Tibial nerve (tissue), 4 donors: ENCODE measurements at regions not wholly inside any gene's neighbourhood (a gene's known extent, or its start where the extent isn't known, plus 50 kb on each side); places are given as distances from the start of the nearest gene placed in this dataset.

Experiments
- DNase-seq, 2 donors: peaks; one replicate each; pipeline ENCODE4 v3.0.0-alpha.2; 2019; ENCODE audit warnings: low spot score in 2 of 2
- H3K27ac ChIP-seq, 4 donors: fragments of 200-600 bp; sonication (generic) in 3 of 4; one replicate each; pipeline ENCODE4 v1.5.1; 2017 to 2019; ENCODE audit warnings: mild to moderate bottlenecking in 1 of 4
- H3K27me3 ChIP-seq, 2 donors: fragments of 200-600 bp; sonication (generic) in 1 of 2; one replicate each; pipeline versions ENCODE4 v1.5.1 to v1.6.0; 2017 to 2019
- H3K36me3 ChIP-seq, 3 donors: fragments of 200-600 bp; sonication (generic); one replicate each; pipeline ENCODE4 v1.5.1; 2018 to 2019
- H3K4me1 ChIP-seq, 4 donors: fragments of 200-600 bp; sonication (generic) in 3 of 4; one replicate each; pipeline ENCODE4 v1.5.1; 2017 to 2019
- H3K4me3 ChIP-seq, 4 donors: fragments of 200-600 bp; sonication (generic) in 3 of 4; one replicate each; pipeline ENCODE4 v1.5.1; 2017 to 2019; ENCODE audit warnings: mild to moderate bottlenecking in 1 of 4, moderate library complexity in 1 of 4
- H3K9me3 ChIP-seq, 4 donors: fragments of 200-600 bp; sonication (generic) in 3 of 4; one replicate each; pipeline ENCODE4 v1.5.1; 2017 to 2019
- EP300 ChIP-seq, 2 donors: sonication (generic); formaldehyde crosslinking; IDR thresholded peaks; one replicate each; pipeline ENCODE4 v1.6.1; 2017; ENCODE audit warnings: antibody characterized with exemption in 2 of 2, mild to moderate bottlenecking in 1 of 2
- POLR2A ChIP-seq, 2 donors: fragments of 450-650 bp; IDR thresholded peaks; one replicate each; pipeline ENCODE4 v1.6.1; 2017; ENCODE audit warnings: antibody characterized with exemption in 2 of 2, mild to moderate bottlenecking in 2 of 2, moderate library complexity in 2 of 2
- WGBS, 2 donors: methylation state at CpG; one replicate each; pipeline ENCODE4 v1.1.5; 2018; 5-methylcytosine and 5-hydroxymethylcytosine counted together
- TF ChIP-seq, protein P1 (sequence below), 5 experiments: fragments of 200-600 bp in 3 of 5; fragments of 450-650 bp in 2 of 5; sonication (generic) in 3 of 5; IDR thresholded peaks; one replicate each; pipeline ENCODE4 v1.5.1; 2016 to 2019; ENCODE audit warnings: antibody characterized with exemption in 5 of 5, mild to moderate bottlenecking in 3 of 5, moderate library complexity in 2 of 5

DNA sequence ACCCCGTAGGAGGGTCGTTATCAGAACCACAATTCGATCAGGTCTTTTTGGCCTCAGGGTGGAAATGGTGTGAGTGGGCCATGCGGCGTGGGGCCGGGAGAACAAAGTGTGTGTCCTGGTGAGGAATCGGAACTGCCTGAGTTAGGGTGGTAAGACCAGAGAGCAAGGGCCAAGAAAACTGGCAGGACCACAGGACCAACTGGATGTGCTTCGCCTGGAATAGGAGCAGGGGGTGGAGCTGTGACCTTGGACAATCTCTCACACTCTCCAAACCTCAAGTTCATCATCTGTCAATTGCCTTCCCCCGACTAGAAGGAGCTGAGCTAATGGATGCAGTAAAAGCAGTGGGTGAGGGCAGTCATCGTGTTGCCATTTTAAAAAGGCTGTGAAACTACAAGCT, 59.5 kb downstream of the NAV1 start:
- DNase-seq, result no peak
- Histone ChIP-seq H3K27ac (peak overlapping the region in 1 of 4 donors; percentile 43), H3K9me3 (no peaks in the 10 kb centered on the region), H3K4me3 (no peak overlapping the region), H3K27me3 (no peaks in the 10 kb centered on the region), H3K4me1 (peaks cover 0 to 29% (median 14%) of the 10 kb centered on the region in 4 donors), H3K36me3 (no peaks in the 10 kb centered on the region)
- WGBS, 2 donors, result 83 to 85% methylated on average over 10 of the region's 10 CpGs
- TF ChIP-seq, protein P1, sequence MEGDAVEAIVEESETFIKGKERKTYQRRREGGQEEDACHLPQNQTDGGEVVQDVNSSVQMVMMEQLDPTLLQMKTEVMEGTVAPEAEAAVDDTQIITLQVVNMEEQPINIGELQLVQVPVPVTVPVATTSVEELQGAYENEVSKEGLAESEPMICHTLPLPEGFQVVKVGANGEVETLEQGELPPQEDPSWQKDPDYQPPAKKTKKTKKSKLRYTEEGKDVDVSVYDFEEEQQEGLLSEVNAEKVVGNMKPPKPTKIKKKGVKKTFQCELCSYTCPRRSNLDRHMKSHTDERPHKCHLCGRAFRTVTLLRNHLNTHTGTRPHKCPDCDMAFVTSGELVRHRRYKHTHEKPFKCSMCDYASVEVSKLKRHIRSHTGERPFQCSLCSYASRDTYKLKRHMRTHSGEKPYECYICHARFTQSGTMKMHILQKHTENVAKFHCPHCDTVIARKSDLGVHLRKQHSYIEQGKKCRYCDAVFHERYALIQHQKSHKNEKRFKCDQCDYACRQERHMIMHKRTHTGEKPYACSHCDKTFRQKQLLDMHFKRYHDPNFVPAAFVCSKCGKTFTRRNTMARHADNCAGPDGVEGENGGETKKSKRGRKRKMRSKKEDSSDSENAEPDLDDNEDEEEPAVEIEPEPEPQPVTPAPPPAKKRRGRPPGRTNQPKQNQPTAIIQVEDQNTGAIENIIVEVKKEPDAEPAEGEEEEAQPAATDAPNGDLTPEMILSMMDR (IDR thresholded peaks at IDR 0.05), result no peak
- no peak for TF ChIP-seq EP300 (IDR thresholded peaks at IDR 0.05)
- TF ChIP-seq POLR2A (IDR thresholded peaks at IDR 0.05), result no peak

DNA sequence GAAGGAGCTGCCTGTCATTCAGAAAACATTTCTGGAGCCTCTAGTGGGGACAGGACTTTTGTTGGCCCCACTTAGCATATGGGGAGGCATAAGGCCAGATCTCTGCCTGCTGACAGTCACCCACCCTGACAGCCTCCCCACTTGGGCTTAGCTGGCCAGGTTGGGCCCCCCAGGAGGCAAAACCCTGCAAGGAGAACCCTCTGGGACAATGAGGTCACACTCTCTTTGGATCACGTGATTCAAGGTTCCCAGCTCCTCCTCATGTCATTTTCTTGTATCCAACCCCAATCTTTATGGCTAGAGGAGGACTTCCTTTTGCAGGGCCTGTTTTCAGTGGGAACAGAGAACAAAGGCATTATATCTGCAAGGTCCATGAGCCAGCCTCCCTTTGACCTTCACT, 60.0 kb downstream of the NAV1 start:
- Histone ChIP-seq H3K9me3 (no peaks in the 10 kb centered on the region), H3K27me3 (no peaks in the 10 kb centered on the region), H3K4me1 (peaks cover 0 to 23% (median 10%) of the 10 kb centered on the region in 4 donors), H3K36me3 (no peaks in the 10 kb centered on the region), H3K27ac (peak overlapping the region in 2 of 4 donors; percentile 4 to 43), H3K4me3 (no peak overlapping the region)
- no peak for DNase-seq
- TF ChIP-seq, protein P1 (IDR thresholded peaks at IDR 0.05), result no peak
- no peak for TF ChIP-seq POLR2A (IDR thresholded peaks at IDR 0.05)
- TF ChIP-seq EP300 (IDR thresholded peaks at IDR 0.05), result no peak
- 33 to 45% methylated on average over 1 of the region's 1 CpG for WGBS, 2 donors

DNA sequence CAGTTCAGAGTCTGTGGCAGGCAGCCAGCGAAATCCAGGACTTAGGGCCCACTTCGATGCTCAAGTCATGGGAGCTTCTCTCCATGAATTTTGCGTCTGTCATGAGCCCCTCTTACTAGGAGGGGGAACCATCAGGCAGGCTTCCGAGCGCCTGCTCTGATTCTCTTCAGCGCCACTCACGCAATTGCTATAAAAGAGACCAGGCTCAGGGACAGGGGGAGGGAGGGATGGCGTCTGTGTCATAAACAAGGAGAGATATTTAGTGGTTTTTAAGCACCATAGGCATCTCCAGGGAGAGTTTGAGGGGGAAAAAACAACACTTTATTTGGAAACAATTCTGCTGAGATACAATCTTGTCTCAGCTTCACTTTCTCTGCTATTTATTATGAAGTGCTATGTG, 60.6 kb downstream of the NAV1 start:
- no peak for DNase-seq

DNA sequence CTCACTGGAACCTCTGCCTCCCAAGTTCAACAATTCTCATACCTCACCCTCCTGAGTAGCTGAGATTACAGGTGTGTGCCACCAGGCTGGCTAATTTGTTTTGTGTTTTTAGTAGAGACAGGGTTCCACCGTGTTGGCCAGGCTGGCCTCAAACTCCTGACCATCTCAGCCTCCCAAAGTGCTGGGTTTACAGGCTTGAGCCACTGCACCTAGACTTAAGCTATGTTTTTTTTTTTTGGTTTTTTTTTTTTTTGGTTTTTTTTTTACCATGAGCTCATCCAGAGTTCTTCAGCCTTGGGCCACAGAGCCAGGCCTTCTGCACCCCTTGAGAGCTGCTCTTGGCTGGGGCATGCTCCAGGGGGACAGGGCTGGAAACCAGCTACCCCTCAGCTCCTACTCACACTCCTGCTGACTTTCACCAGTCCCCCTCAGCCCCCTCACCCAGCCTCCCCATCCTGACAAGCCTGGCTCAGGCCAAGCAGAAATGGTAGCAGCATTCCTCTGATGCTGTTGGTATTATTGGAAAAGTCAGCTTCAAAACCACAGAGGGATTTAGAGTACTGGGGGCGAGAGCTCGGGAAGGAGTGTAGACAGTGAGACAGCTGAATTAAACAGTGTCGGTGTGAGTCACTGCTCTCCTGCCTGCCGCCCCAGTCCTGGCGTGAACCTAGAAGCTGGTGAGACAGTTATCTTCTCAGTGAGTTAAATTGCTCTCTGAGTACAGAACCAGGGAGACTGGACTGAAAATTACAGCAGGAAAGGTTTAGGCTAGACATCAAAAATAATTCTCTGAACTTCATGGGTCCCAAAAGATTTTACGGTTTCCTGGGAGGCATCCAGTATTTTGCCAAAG, 63.7 kb downstream of the NAV1 start:
- DNase-seq, result no peak
- TF ChIP-seq POLR2A (IDR thresholded peaks at IDR 0.05), result no peak
- TF ChIP-seq, protein P1 (IDR thresholded peaks at IDR 0.05), result no peak
- no peak for TF ChIP-seq EP300 (IDR thresholded peaks at IDR 0.05)
- 76 to 79% methylated on average over 7 of the region's 7 CpGs for WGBS, 2 donors

More for the DNA sequence above, 60.6 kb downstream of the NAV1 start:
- no peak for TF ChIP-seq EP300 (IDR thresholded peaks at IDR 0.05)
- no peak for TF ChIP-seq POLR2A (IDR thresholded peaks at IDR 0.05)
- TF ChIP-seq, protein P1 (IDR thresholded peaks at IDR 0.05), result no peak
- Histone ChIP-seq H3K27me3 (no peaks in the 10 kb centered on the region), H3K9me3 (no peaks in the 10 kb centered on the region), H3K4me1 (peaks cover 0 to 18% (median 5%) of the 10 kb centered on the region in 4 donors), H3K27ac (peak overlapping the region in 2 of 4 donors; percentile 4 to 10), H3K36me3 (no peaks in the 10 kb centered on the region), H3K4me3 (no peak overlapping the region)
- WGBS, 2 donors, result 63 to 65% methylated on average over 8 of the region's 8 CpGs

DNA sequence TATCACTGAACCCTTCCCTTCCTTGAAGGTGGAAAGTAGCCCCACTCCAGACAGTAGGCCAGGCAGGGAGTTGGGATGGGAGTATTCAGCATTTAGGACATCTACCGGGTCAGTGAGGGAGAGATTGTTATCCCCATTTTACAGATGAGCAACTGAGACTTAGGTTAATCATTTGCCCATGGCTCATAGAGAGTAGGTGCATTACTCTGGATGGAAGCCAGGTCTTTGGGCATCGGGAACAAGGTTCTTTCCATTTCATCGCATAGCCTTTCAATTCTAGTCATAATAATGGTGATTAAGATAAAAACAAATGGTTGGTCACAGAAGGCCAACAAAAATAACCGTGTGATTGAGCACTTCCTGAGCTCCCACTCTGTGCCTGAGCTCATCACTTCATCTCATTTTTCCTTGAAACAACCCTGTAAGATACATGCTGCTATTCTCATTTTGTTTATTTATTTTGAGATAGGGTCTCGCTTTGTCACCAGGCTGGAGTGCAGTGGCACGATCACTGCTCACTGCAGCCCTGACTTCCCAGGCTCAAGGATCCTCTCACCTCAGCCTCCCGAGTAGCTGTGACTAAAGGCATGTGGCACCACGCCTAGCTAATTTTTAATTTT, 64.8 kb downstream of the NAV1 start:
- Histone ChIP-seq H3K27ac (no peak overlapping the region), H3K9me3 (no peaks in the 10 kb centered on the region), H3K36me3 (no peaks in the 10 kb centered on the region), H3K27me3 (no peaks in the 10 kb centered on the region), H3K4me1 (peaks cover 0 to 16% (median 4%) of the 10 kb centered on the region in 4 donors), H3K4me3 (no peak overlapping the region)
- 81 to 87% methylated on average over 8 of the region's 8 CpGs for WGBS, 2 donors
- no peak for DNase-seq
- TF ChIP-seq, protein P1 (IDR thresholded peaks at IDR 0.05), result no peak
- TF ChIP-seq EP300 (IDR thresholded peaks at IDR 0.05), result no peak
- TF ChIP-seq POLR2A (IDR thresholded peaks at IDR 0.05), result no peak

More for the DNA sequence above, 63.7 kb downstream of the NAV1 start:
- Histone ChIP-seq H3K9me3 (no peaks in the 10 kb centered on the region), H3K36me3 (no peaks in the 10 kb centered on the region), H3K27ac (no peak overlapping the region), H3K27me3 (no peaks in the 10 kb centered on the region), H3K4me1 (peaks cover 0 to 15% (median 4%) of the 10 kb centered on the region in 4 donors), H3K4me3 (no peak overlapping the region)
